B cell (primary cell): ENCODE measurements at regions not wholly inside any gene's neighbourhood (a gene's known extent, or its start where the extent isn't known, plus 50 kb on each side); places are given as distances from the start of the nearest gene placed in this dataset.

Experiments used
- ATAC-seq: fragments of 200-7000 bp; cut with Tn5 transposase; one replicate; pipeline ENCODE4 v1.10.0; 2021; ENCODE audit warnings: low read depth, mild to moderate bottlenecking, moderate number of reproducible peaks, moderate library complexity
- CTCF ChIA-PET: fragments of 350-600 bp; sonication (Branson Sonifier 250); formaldehyde crosslinking; loops from one replicate; lab custom pipeline; 2021; ENCODE audit warnings: antibody characterized with exemption, inconsistent platforms; lab: Charles Lee
- POLR2A ChIA-PET: fragments of 350-600 bp; sonication (Branson Sonifier 250); formaldehyde crosslinking; loops from one replicate; lab custom pipeline; 2021; ENCODE audit warnings: antibody characterized with exemption; lab: Charles Lee
- DNase-seq: peaks from one replicate; pipeline ENCODE4 v3.0.0; 2013
- H2AFZ ChIP-seq: 2 replicates; pipeline ENCODE4 v1.6.1; 2012; ENCODE audit warnings: mild to moderate bottlenecking, low read depth, low read length; ENCODE audit not compliant: insufficient read depth, poor library complexity, severe bottlenecking
- H3K27ac ChIP-seq, 2 donors: 1 replicate in 1 of 2; 2 replicates in 1 of 2; pipeline ENCODE4 v1.5.1; 2012 to 2013; ENCODE audit warnings: low read length in 2 of 2, mild to moderate bottlenecking in 2 of 2, moderate library complexity in 1 of 2
- H3K27me3 ChIP-seq, 4 experiments: fragments of 200-600 bp in 1 of 4; sonication (generic) in 1 of 4; replicated peaks in 1 of 4; 1 replicate in 2 of 4; 2 replicates in 2 of 4; pipeline versions ENCODE4 v1.6.1 to v1.7.0; 2013 to 2016; ENCODE audit warnings: low read length in 3 of 4, mild to moderate bottlenecking in 2 of 4, mixed read lengths in 1 of 4, moderate library complexity in 1 of 4; ENCODE audit not compliant: insufficient read depth in 4 of 4, control insufficient read depth in 3 of 4; ENCODE audit errors: control extremely low read depth in 1 of 4
- H3K36me3 ChIP-seq, 2 experiments: replicated peaks in 1 of 2; 1 replicate in 1 of 2; 2 replicates in 1 of 2; pipeline versions ENCODE4 v1.6.1 to v1.7.1; 2013; ENCODE audit warnings: low read length in 1 of 2; ENCODE audit not compliant: insufficient read depth in 2 of 2, control insufficient read depth in 1 of 2; ENCODE audit errors: control extremely low read depth in 1 of 2, extremely low read depth in 1 of 2
- H3K4me1 ChIP-seq, 2 donors: fragments of 200-600 bp in 1 of 2; sonication (generic) in 1 of 2; 1 replicate in 1 of 2; 2 replicates in 1 of 2; pipeline versions ENCODE4 v1.5.1 to v1.6.1; 2013 to 2017; ENCODE audit warnings: low read length in 2 of 2; ENCODE audit not compliant: control insufficient read depth in 2 of 2, insufficient read depth in 2 of 2
- H3K4me2 ChIP-seq: replicated peaks from 2 replicates; pipeline ENCODE3; 2012; ENCODE audit warnings: mild to moderate bottlenecking, low read depth, low read length; ENCODE audit not compliant: poor library complexity, severe bottlenecking
- H3K4me3 ChIP-seq, 5 experiments: fragments of 200-600 bp in 1 of 5; sonication (generic) in 1 of 5; 1 replicate in 3 of 5; 2 replicates in 2 of 5; pipeline versions ENCODE4 v1.5.1 to v1.7.0; 2011 to 2016; ENCODE audit warnings: low read length in 4 of 5, mild to moderate bottlenecking in 4 of 5, low read depth in 2 of 5, control low read depth in 1 of 5, moderate library complexity in 1 of 5; ENCODE audit not compliant: insufficient read depth in 1 of 5; ENCODE audit errors: control extremely low read depth in 1 of 5, extremely low read depth in 1 of 5
- H3K79me2 ChIP-seq: fragments of 200-600 bp; sonication (generic); one replicate; pipeline ENCODE4 v1.6.0; 2016; ENCODE audit warnings: low read length; ENCODE audit not compliant: control insufficient read depth, insufficient read depth
- H3K9ac ChIP-seq: fragments of 200-600 bp; sonication (generic); 2 replicates; pipeline ENCODE4 v1.6.1; 2017; ENCODE audit warnings: mild to moderate bottlenecking, low read length, moderate library complexity
- H3K9me3 ChIP-seq, 3 donors: one replicate each; pipeline versions ENCODE4 v1.6.1 to v1.7.1; 2013; ENCODE audit warnings: low read length in 2 of 3; ENCODE audit not compliant: control insufficient read depth in 2 of 3, insufficient read depth in 1 of 3; ENCODE audit errors: control extremely low read depth in 1 of 3
- H4K20me1 ChIP-seq: 2 replicates; pipeline ENCODE4 v1.6.0; 2012; ENCODE audit warnings: mild to moderate bottlenecking, low read length; ENCODE audit not compliant: insufficient read depth, control insufficient read depth, poor library complexity, severe bottlenecking
- H3K27ac Mint-ChIP-seq: one replicate; pipeline ENCODE4 v1.8.0; 2021; ENCODE audit warnings: mixed read lengths
- H3K27me3 Mint-ChIP-seq: one replicate; pipeline ENCODE4 v1.8.0; 2021; ENCODE audit warnings: mixed read lengths
- H3K4me1 Mint-ChIP-seq: one replicate; pipeline ENCODE4 v1.8.0; 2021; ENCODE audit warnings: mixed read lengths
- H3K4me3 Mint-ChIP-seq: one replicate; pipeline ENCODE4 v1.8.0; 2021; ENCODE audit warnings: mixed read lengths
- H3K9me3 Mint-ChIP-seq: one replicate; pipeline ENCODE4 v1.8.0; 2022; ENCODE audit warnings: mixed read lengths; ENCODE audit not compliant: insufficient read depth
- CTCF ChIP-seq: fragments of 200-600 bp; IDR thresholded peaks from one replicate; pipeline ENCODE4 v1.8.0; 2022; ENCODE audit warnings: antibody characterized with exemption, mild to moderate bottlenecking
- EZH2 ChIP-seq: IDR thresholded peaks from 2 replicates; pipeline ENCODE4 v1.6.1; 2012; ENCODE audit warnings: borderline replicate concordance, low read depth, mild to moderate bottlenecking, moderate library complexity, low read length; ENCODE audit not compliant: insufficient read depth, poor library complexity, severe bottlenecking
- WGBS: methylation state at CpG from one replicate; pipeline ENCODE4 v1.1.5; 2013; ENCODE audit warnings: missing lambda C conversion rate; ENCODE audit not compliant: insufficient coverage; 5-methylcytosine and 5-hydroxymethylcytosine counted together
- intact Hi-C: fragments of 100-400 bp; cut with micrococcal nuclease; formaldehyde crosslinking; loops from one replicate; pipeline ENCODE4 v1.10.0; 2022

GRCh38 chr2:109065391-109065734 is 63.6 kb upstream of the SH3RF3 start:
- Histone ChIP-seq H3K27me3 (peaks cover 0 to 2% (median 0%) of the 10 kb centered on the region in 4 experiments), H3K9me3 (no peaks in the 10 kb centered on the region), H3K36me3 (no peaks in the 10 kb centered on the region), H3K27ac (no peak overlapping the region), H3K4me3 (no peak overlapping the region), H3K9ac (no peak overlapping the region), H3K4me2 (no peak overlapping the region), H4K20me1 (no peaks in the 10 kb centered on the region), H3K79me2 (no peaks in the 10 kb centered on the region), H3K4me1 (no peaks in the 10 kb centered on the region), H2AFZ (no peak overlapping the region)
- intact Hi-C loops: no loop called here
- H3K27me3 Mint-ChIP-seq: peaks cover 16% of the 10 kb centered on the region
- ATAC-seq: no peak
- no peak overlapping the region for H3K4me3 Mint-ChIP-seq
- ChIA-PET CTCF (no interaction called here), POLR2A (no interaction called here)
- WGBS: 96% methylated on average over 7 of the region's 7 CpGs
- H3K4me1 Mint-ChIP-seq: no peaks in the 10 kb centered on the region
- no peaks in the 10 kb centered on the region for H3K9me3 Mint-ChIP-seq
- TF ChIP-seq EZH2: no peak
- TF ChIP-seq CTCF: no peak
- no peak overlapping the region for H3K27ac Mint-ChIP-seq
- no peak for DNase-seq

GRCh38 chr2:109064660-109065390 is 64.2 kb upstream of the SH3RF3 start:
- Histone ChIP-seq H3K4me2 (no peak overlapping the region), H3K36me3 (no peaks in the 10 kb centered on the region), H3K79me2 (no peaks in the 10 kb centered on the region), H3K27me3 (peaks cover 0 to 2% (median 0%) of the 10 kb centered on the region in 4 experiments), H3K9me3 (no peaks in the 10 kb centered on the region), H3K4me3 (no peak overlapping the region), H4K20me1 (no peaks in the 10 kb centered on the region), H2AFZ (no peak overlapping the region), H3K27ac (no peak overlapping the region), H3K9ac (no peak overlapping the region), H3K4me1 (no peaks in the 10 kb centered on the region)
- Mint-ChIP-seq H3K27me3 (peaks cover 11% of the 10 kb centered on the region), H3K4me1 (no peaks in the 10 kb centered on the region), H3K9me3 (no peaks in the 10 kb centered on the region), H3K27ac (no peak overlapping the region), H3K4me3 (no peak overlapping the region)
- TF ChIP-seq CTCF: no peak
- TF ChIP-seq EZH2: no peak
- intact Hi-C loops: no loop called here
- ATAC-seq (no peak), DNase-seq (no peak)
- ChIA-PET CTCF (no interaction called here), POLR2A (no interaction called here)
- WGBS: 100% methylated on average over 2 of the region's 4 CpGs
